GM18498 (cell line): ENCODE measurements at regions not wholly inside any gene's neighbourhood (a gene's known extent, or its start where the extent isn't known, plus 50 kb on each side); places are given as distances from the start of the nearest gene placed in this dataset.
"Not testable (repeated sequence)": the region's sequence is repeated elsewhere in the genome, so short reads cannot be mapped to it uniquely, and the experiment has no call there.

Experiments
- ATAC-seq: cut with Tn5 transposase; IDR thresholded peaks from one replicate; pipeline ENCODE4 v1.9.1; 2021; ENCODE audit warnings: mild to moderate bottlenecking, moderate library complexity; ENCODE audit not compliant: unreplicated experiment

DNA sequence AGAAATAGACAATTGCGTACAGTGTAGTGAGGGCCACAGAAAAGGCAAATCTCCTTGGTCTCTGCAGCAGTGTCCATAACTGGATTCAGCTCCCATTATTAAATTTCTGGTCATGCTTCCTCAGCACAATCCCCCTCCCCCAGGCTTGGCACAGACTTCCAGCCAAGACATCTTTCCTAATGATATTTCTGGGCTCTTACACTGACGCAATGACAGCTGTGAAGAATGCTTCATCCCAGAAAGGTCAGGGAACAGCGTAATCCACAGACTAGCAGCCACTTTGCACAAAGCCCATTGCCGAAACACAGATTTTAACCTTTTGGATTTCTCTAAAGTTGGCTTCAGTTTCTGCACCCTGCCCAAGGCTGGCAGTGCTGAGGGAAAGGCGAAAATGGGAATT is 597.6 kb upstream of the CPEB2 start:
- ATAC-seq: no peak

DNA sequence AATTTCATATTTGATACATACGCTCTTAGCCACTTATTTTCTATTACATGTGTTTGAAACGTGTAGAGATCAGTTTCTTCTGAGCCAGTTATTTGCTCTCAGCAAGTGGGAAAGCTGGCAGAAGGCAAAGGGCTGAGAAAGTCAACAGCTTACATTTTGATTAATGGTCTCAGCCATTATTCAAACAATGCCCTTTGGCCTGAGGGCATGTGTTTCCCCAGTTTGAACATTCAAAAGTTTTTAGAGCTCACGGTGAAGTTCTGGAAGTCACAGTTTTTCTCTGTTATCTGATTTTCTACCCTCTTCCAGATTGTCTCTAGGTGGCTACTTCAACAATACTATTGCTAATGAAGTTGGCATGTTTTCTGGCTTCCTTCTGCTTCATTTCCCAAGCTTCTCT is 591.8 kb upstream of the CPEB2 start:
- no peak for ATAC-seq

DNA sequence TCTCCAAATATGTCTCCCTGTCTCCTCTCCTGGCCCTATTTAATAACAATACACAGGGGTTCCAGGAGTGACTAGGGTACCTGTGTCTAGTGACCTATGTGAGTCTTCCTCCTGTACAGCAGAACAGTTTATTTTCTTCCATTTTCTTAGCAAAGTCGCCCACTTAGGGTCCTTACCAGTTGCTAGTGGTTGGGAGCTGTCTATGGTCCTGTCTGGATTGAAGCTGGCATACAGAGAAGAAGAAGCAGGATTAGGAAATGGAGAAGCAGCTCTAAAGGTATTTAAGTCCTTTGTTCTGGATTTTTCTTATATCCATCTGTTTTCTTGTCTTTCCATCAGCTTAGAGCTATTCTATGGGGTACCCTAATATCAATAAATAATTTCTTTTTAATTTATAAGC is 587.1 kb upstream of the CPEB2 start:
- ATAC-seq: no peak

DNA sequence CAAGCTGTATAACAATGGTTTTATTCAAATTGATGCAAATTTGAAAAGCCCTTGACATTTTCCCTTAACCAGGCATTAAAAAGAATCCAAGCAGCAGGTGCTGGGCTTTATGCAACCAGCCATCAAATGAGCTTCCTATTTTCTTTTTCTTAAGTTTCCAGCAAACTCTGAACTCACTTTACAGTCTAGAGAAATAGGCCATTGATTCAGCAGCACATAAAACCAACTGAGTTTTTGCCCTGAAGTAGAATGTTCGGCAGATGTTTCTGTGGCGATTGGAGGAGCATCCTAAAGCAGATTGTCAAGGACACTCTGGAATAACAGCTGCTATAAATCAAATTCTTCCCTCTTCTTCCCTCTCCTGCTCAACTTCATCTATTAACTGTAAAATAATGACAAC is 582.8 kb upstream of the CPEB2 start:
- no peak for ATAC-seq

DNA sequence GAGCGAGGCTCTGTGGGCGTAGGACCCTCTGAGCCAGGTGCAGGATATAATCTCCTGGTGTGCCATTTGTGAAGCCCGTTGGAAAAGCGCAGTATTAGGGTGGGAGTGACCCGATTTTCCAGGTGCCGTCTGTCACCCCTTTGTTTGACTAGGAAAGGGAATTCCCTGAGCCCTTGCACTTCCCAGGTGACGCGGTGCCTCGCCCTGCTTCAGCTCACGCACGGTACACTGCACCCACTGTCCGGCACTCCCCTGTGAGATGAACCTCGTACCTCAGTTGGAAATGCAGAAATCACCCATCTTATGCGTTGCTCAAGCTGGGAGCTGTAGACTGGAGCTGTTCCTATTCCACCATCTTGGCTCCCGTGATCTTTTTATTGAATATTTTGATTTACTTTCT is 576.0 kb upstream of the CPEB2 start:
- ATAC-seq: not testable (repeated sequence)

DNA sequence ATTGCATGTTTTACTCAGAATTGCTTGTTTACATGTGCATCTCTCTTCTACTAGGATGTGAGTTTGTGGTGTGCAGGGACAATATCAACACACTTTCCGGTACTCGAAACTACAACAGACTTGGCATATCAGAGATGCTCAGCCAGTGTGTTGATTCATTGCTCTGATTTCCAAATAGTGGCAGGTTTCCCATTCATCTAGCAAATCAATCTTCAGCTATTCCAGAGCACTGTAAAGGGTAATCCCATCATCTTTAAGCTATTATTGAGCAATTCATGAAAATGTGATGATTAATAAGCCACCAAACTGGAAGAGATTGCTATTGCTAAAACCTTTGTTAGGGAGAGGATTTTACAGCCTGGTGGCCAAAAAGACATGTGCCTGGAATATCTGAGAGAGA is 574.2 kb upstream of the CPEB2 start:
- no peak for ATAC-seq

DNA sequence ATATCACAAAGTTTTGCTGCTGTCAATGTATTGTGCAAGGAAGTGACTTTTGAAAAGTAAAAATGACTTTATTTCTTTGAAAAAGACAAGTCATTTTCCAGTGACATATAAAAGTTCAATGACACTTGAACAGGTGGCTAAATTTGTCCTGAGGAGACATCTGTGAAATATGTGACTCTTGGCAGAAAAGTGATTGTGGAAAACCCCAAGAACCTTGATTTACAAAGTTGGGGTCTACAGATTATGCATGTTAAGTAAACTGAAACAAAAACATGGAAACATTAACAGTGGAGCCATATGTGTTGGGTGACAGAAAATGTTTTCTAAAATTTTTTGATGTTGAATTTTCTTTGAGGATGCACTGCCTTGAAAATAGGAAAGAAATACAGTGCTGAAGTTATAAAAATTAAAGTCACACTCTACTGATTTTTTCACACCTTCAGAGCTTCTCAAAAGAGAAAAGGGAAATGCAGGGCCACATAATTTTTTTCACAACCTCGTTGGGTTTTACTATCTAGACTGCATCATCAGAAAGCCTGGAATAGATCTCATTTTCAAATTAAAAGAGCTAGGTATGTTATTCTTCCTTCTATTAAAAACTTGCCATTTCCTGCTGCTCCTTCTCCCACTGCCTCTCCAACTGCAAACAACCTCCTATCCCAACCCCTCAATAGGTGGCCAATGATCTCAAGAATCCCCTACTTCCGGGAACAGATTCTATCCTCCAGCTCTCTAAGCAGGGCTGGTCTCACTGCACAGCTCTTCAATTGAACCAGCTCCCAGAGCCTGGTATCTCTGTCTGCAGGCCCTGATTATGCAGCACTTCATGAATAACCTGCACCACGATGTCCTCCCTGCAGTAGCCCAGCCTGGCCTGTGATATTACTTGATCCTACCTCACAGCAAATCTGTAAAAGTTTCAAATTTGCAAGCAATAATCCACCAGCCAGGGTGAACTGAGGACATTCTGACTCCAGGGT is 570.8 kb upstream of the CPEB2 start:
- peak; percentile 67 for ATAC-seq

DNA sequence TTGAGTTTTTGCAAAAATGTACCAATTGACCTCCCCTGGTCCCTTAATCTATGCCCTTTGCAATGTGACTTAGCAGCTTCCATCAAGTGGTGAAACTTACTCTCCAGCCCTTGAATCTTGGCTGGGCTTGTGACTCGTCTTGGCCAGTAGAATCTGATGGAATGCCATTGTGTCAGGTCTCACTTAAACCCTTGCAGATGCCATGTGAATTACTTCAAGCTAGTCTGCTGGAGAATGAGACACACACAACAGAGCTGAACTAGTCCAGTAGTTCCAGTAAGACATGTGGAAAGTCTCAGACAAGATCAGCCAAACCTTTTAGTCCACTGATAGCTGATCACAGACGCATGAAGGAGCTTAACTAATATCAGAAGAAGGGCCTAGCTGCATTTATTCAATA is 567.8 kb upstream of the CPEB2 start:
- ATAC-seq: no peak

DNA sequence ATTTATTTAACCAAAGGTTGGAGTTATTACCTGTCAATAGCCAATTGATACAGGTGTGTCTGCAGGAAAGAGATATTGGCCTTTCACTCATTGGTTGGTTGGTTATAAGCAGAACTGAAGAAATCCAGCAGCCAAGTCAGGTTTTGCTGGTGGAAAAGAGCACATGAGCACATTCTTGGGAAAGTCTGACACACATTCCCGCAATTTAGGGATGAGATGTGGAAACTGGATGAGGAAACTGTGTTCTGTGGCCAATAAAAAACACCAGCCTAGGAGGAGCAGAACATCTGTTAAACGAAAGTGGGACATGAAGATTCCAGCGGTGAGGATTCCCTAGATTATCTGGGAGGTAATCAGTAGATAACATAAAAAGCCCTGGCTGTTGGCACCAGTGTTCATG is 567.4 kb upstream of the CPEB2 start:
- ATAC-seq: no peak

DNA sequence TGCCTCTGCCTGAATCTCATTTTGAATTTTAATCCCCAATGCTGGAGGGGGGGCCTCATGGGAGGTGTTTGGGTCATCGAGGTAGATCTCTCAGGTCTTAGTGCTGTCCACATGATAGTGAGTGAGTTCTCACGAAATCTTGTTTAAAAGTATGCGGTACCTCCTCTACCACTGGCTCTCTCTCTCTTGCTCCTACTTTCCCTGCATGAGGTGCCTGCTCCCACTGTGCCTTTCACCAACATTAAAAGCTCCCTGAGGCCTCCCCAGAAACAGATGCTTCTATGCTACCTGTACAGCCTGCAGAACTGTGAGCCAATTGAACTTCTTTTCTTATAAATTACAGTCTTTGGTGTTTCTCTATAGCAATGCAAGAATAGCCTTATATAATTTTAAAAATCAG is 560.7 kb upstream of the CPEB2 start:
- no peak for ATAC-seq

DNA sequence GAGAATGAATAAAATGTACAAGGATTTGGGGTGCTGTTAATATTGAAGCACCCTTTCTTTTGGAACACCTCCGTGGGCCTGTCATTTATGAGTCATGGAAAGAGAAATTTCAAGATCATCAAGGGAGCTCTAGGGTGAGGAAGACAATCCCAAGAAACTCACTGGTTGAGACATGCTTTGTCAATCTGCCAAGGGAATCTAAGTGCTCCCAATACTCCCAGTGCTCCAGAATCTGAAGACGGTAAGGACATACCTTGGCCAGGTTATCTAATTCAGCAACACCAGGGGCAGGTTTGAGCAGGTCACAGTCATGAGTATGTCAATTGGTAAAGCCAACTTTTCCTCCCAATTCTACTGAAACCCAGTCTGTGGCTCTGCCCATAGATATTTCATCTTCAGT is 556.4 kb upstream of the CPEB2 start:
- ATAC-seq: no peak

DNA sequence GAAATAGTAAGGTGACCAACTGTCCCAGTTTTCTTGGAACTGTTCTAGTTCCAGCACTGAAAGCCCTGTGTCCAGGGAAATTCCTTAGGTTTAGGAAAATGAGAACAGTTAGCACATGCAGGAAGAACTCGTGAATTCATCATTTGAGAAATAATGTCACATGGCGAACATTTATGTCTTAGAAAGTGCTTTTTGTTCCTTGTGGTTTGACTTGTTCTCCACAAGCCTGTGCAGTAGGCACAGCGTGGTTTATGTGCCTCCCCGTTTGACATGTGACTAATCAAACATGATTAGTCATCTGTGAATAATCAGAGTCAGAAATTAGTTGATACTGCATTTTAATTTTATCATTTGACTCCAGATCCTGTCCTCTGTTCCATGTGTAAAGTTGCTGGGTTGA is 556.0 kb upstream of the CPEB2 start:
- ATAC-seq: no peak

DNA sequence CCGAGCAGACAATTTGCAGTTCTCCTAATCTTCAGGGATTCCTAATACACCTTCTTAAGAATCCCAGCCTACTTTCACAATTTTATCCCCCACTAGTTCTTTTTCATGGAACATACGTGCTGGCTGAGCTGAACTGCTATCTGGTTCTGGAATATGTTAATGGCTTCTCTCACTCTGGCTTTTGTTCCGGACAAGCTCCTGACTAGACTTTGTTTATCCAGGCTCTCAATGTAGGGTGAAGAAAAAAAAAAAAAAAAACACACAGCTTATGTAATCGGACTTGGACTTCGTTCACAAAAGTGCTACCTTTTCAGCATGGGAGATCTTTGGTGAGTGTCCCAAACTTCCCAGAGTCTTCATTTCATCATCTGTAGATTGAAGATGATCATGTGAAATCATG is 555.4 kb upstream of the CPEB2 start:
- ATAC-seq: no peak

DNA sequence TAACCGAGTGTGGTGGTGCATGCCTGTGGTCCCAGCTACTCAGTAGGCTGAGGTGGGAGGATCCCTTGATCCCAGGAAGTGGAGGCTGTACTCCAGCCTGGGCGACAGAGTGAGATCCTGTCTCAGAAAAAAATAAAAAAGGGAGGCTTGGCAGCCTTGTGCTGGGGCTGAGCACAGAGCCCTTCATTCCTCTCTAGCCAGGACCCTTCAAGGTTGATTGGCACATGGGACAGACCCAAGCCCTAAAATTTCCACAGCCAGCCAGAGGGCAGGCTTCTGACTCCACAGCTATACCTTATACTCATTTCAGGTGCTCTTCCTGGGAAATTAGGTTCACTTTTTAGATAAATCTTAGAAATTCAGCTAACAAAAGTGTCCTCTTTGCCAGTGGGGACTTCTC is 553.0 kb upstream of the CPEB2 start:
- ATAC-seq: no peak

DNA sequence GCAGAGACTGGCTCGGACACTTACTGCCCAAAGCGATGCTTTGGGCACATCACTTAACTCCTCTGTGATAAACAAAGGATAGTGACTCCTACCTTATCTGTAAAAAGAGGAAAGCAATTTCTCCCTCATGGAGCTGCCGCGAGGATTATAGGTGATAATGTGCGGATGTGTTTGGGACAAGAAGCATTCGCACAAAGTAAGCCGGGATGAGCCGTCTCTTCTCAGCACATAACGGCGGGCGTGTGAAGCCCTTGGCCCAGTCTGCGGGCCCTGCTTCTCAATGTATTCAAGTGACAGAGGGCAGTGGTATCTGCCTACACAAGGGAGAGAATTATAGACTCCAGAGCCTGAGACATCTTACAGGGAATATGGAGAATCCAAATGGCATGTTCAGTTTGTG is 550.3 kb upstream of the CPEB2 start:
- ATAC-seq: no peak

DNA sequence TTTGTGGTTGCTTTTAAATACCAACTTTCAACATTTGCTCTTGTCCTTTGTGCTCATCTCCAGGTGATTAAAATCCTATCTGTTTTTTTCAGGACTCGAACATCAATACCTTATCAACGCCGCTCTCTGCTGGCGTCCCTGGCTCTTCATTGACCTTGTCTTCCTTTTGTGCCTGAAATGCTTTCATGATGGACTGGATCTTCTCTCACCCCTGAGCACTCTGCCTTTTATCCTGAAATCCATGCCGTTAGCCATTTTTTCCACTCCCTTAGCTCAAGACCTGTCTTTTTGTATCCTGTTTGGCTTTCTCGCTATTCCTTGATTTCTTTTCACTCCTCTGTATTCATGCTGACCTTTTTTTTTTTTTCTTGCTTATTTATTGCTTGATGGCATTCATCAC is 549.5 kb upstream of the CPEB2 start:
- ATAC-seq: no peak

DNA sequence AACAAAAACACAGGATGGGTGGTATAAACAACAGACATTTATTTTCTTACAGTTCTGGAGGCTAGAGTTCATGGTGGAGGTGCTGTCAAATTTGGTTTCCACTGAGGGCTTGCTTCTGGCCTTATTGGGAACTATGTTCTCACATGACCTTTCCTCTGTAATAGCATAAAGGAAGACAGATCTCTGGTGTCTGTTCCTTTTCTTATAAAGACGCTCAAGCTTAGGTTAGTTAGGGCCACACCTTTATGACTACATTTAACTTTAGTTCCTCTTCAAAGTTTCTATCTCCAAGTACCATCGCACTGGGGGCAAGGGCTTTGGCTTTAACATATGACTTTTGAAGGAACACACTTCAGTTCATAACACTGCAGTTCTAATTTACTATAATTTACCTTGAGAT is 543.8 kb upstream of the CPEB2 start:
- ATAC-seq: no peak

DNA sequence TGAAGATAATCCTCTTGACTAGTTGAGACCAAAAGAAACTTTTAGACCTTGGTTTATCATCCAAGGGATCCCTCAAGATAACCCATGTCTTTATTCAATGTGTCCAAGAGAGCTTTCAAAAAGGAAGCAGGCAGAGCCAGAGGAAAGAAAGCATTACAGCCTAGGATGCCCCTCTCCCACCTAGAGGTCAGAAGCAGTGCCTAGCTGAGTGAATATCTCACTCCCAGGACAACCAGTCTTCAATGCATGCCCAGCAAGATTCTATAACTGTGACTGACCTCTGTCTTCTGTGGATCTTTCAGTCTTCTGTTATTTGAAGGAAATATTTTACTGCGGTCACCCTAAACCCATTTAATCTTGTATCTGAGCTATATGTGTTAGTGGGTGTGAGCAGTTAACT is 537.2 kb upstream of the CPEB2 start:
- no peak for ATAC-seq

DNA sequence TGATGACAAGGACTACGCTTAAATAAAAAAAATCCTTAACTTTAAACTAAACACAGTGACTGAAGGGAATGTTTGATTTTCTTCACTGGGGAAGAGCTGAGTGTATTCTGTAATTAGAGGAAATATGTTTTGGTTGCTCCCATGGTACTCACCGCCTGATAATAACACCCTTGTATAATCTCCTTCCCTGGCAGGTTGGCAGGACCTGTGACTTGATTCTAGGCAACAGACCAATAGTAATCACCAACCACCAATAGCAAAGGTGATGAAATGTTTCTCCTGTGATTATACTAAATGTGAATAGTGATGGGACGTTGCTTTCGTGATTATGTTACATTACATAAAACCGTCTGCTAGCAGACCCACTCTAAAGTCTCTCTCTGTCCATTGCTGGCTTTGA is 536.8 kb upstream of the CPEB2 start:
- ATAC-seq: no peak

DNA sequence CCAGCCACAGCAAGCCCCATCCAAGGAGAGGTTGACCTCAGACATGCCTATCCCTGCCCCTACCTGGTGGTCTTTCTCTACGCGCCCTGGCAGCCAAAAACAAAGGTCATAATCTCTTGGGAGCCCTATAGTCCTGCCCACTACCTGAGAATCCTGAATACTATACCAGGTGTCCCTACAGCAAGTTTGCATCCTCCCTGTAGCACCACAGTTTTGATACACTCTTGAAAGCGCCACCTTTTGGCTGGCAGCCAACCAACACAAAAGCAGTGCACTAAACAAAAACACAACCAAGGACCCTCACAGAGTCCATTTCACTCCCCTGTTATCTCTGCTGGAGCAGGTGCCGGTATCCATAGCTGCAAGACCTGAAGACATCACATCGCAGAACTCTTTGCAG is 523.8 kb upstream of the CPEB2 start:
- ATAC-seq: no peak

DNA sequence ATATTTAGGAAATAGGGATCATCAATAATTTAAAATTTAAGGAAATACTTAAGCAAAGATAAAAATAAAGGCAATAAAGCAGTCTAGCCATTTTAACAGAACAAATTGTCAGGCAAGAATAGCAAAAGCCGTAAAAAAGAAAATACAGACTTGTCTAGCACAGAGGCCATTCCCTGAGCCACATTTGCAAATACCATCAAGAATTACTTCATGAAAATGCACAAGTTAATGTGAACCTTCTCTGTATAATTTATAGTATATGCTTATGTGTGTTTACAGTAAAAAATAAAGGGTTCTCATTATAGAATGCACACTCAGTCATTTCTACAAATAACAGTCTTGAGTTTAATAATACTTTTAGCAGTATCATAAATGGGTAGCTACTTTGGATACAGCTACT is 505.9 kb upstream of the CPEB2 start:
- no peak for ATAC-seq

DNA sequence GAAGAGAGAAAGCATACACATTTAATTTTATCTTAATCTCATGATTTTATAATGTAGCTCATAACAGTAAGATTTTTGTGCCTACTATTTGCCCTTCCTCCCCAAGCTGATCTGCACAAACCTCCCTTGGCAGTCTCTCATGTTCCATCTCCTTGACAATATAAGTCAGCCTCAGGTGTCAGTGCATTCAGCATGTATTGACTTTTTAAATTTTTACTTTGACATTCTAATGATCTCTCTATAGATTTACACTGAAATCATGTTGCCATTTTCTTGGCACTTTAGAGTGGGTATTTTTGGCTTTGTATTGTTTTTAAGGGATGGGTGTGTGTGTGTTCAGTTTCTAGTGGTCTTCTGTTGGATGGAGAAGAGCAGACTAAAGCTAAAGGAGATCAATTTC is 505.3 kb upstream of the CPEB2 start:
- ATAC-seq: no peak

DNA sequence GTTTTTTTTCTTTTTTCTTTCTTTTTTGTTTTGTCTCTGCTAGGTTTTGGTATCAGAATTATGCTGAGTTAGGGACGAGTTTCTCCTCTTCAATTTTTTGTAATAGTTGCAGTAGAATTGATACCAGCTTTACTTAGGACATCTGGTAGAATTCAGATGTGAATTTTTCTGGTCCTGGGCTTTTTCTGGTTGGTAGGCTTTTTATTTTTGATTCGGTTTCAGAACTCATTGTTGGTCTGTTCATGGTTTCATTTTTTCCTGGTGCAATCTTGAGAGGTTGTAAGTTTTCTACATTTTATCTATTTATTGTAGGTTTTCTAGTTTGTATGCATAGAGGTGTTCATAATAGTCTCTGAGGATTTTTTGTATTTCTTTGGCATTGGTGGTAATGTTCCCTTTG is 498.1 kb upstream of the CPEB2 start:
- ATAC-seq: no peak
